ENCODE measurements at regions not wholly inside any gene's neighbourhood (a gene's known extent, or its start where the extent isn't known, plus 50 kb on each side); places are given as distances from the start of the nearest gene placed in this dataset.

DNA sequence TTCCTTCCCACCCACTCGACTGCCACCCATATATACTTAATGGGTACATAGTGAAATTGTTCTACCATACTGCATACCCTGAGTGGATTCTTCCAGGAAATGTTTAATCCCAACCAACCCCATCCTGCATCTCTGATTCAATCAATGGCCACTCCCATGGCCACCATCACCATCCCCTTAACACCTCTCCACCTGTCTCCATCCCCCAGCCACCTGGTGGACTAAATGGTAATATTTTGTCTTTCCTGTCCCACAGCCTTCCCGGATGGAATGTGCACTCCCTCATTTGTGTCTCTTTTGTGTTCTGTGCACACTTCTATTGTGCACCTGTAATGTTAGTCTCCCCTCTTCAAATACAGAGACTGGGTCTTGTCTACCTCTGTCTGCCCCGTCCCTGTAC is 259.9 kb downstream of the ALDH8A1 start:
- H3K4me3 ChIP-seq (ENCODE audit: low read length): no peak overlapping the region
- TF ChIP-seq, protein P1, sequence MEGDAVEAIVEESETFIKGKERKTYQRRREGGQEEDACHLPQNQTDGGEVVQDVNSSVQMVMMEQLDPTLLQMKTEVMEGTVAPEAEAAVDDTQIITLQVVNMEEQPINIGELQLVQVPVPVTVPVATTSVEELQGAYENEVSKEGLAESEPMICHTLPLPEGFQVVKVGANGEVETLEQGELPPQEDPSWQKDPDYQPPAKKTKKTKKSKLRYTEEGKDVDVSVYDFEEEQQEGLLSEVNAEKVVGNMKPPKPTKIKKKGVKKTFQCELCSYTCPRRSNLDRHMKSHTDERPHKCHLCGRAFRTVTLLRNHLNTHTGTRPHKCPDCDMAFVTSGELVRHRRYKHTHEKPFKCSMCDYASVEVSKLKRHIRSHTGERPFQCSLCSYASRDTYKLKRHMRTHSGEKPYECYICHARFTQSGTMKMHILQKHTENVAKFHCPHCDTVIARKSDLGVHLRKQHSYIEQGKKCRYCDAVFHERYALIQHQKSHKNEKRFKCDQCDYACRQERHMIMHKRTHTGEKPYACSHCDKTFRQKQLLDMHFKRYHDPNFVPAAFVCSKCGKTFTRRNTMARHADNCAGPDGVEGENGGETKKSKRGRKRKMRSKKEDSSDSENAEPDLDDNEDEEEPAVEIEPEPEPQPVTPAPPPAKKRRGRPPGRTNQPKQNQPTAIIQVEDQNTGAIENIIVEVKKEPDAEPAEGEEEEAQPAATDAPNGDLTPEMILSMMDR (conservative IDR thresholded peaks at IDR 0.05; ENCODE audit: low read depth, low read length): no peak
- no peak for DNase-seq (ENCODE audit: low read depth)

DNA sequence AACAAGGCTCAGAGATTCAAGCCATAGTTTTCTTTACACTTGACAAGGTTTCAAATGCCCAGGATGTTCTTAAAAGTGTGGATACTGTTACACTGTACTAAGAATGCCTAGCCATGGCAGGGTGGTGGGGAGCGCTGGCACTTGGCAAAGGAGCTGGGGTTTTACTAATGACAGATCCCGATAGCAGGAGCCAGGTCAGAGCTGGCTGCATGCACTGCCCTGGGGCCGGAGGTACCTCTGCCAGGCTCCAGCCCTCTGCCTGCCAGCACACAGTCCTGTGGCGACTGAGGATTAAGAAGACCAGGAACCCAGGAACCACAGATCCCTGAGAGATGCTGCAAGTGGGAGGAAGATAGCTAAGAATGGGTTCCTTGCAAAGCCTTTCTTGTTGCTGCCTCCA is 260.3 kb downstream of the ALDH8A1 start:
- DNase-seq (ENCODE audit: low read depth): no peak
- TF ChIP-seq, protein P1 (conservative IDR thresholded peaks at IDR 0.05; ENCODE audit: low read depth, low read length): no peak
- H3K4me3 ChIP-seq (ENCODE audit: low read length): no peak overlapping the region

DNA sequence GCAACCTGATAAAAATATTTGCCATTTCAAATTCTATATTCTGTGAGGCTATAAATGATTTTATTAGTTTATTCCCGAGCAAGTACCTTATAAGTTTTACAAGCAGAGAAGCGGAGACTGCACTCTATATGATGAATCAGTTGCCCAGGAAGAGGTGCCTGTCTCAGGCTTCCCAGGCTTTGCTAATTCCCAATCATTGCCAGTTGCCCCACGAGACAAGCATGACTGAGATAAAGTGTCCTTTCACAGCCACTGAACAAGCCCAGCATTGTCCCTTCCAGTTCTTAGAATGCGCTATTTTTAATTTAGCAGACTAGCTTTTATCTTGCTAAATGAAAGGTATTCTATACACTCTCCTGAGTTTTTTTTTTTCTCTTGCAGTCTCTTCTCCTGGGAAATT is 260.7 kb downstream of the ALDH8A1 start:
- no peak for DNase-seq (ENCODE audit: low read depth)
- H3K4me3 ChIP-seq (ENCODE audit: low read length): no peak overlapping the region
- TF ChIP-seq, protein P1 (conservative IDR thresholded peaks at IDR 0.05; ENCODE audit: low read depth, low read length): no peak

DNA sequence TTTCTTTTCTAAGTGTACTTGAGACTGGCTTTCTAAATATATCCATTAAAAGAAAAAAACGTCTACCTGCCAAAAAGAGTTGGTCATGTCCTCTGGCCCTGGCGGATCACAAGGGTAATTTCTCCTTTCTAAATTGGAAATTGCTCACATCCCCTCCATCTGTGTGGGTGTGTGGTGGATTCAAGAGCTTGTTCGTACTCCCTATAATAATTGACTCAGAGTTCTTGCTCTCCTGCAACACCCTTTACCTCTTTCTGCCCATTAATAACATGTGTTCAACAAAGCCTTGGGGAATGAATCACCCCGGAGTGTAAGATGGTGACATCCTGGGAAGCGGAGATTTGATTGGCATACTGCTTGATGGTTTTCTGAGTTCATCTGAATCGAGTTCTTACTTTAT is 263.8 kb downstream of the ALDH8A1 start:
- DNase-seq (ENCODE audit: low read depth): no peak
- TF ChIP-seq, protein P1 (conservative IDR thresholded peaks at IDR 0.05; ENCODE audit: low read depth, low read length): no peak
- no peak overlapping the region for H3K4me3 ChIP-seq (ENCODE audit: low read length)

DNA sequence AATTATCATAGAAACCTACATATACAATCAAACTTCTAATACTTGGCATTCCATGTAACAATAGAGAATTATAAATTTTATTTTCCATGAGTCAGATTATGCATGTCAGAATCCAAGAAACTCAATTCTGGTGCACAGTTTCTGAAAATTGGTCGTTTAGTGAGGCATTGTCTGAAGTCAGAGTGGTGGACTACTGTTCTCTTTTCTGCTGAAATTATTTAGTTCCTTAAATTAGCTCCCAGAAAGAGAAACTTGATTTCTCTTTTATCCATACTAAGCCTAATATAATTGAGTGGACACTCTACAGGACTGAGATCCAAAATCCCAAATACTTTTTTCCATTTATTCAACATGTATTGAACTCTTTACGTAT is 265.5 kb downstream of the ALDH8A1 start:
- no peak overlapping the region for H3K4me3 ChIP-seq (ENCODE audit: low read length)
- TF ChIP-seq, protein P1 (conservative IDR thresholded peaks at IDR 0.05; ENCODE audit: low read depth, low read length): no peak
- DNase-seq (ENCODE audit: low read depth): no peak

DNA sequence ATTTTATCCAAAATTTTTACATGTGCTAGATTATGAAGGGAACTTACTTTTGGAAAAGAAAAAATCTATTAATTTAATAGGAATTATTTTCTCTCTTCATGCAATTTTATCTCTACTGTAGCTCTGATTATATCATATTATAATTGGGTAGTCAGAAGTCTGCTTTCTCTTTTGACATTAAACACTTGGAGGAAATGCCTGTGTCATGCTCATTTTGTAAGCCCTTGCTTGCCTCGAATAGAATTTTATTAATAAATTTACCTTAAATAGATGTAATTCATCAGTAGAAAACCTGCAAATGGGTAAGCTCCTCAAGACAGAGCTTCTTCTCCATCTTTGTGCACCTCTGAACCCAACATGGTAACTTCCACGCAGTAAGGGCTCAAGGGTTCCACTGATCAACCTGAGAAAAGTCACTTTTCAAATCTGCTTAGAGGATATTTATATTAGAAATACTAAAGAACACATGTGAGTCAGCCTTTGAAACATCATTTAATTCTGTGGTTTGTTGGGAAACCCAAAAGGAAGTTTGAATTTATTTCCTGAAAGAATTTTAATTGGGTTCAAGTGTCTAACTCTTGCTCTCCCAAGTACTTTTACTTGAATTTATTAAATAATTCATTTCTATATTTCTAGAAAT is 266.0 kb downstream of the ALDH8A1 start:
- DNase-seq (ENCODE audit: low read depth): no peak
- H3K4me3 ChIP-seq (ENCODE audit: low read length): no peak overlapping the region
- TF ChIP-seq, protein P1 (conservative IDR thresholded peaks at IDR 0.05; ENCODE audit: low read depth, low read length): no peak

DNA sequence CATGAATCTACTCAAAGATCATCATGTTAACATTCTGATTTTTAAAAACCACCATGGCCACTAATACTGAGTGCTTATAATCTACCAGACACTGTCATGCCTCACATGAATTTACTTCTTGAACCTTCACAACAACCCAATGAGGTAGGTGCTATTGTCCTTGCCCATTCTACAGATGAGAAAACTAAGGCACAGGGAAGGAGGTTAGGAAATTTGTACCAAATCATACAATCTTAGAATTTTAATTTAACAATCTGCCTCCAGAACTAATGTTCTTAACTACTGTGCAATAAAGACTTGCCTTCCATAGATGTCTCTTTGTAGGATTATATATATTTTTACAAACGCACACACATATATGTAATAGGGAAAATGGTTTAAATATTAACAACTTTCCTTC is 269.5 kb downstream of the ALDH8A1 start:
- TF ChIP-seq, protein P1 (conservative IDR thresholded peaks at IDR 0.05; ENCODE audit: low read depth, low read length): no peak
- no peak overlapping the region for H3K4me3 ChIP-seq (ENCODE audit: low read length)
- DNase-seq (ENCODE audit: low read depth): no peak

Data from retinal pigment epithelial cell (primary cell).